Caco-2 (cell line): ENCODE measurements at regions not wholly inside any gene's neighbourhood (a gene's known extent, or its start where the extent isn't known, plus 50 kb on each side); places are given as distances from the start of the nearest gene placed in this dataset.
"Not testable (repeated sequence)": the region's sequence is repeated elsewhere in the genome, so short reads cannot be mapped to it uniquely, and the experiment has no call there.

Experiments used
- BruUV-seq: library from RNA; stranded (reverse); fragments of 400-500 nt; replicated peaks from 2 replicates; lab custom pipeline; 2021; lab: Mats Ljungman, UMichigan
- CTCF ChIA-PET: fragments of 300-600 bp; sonication (Branson Sonifier 250); formaldehyde crosslinking; loops from one replicate; lab custom pipeline; 2022; ENCODE audit warnings: antibody characterized with exemption; lab: Charles Lee
- POLR2A ChIA-PET: fragments of 300-600 bp; sonication (Branson Sonifier 250); formaldehyde crosslinking; loops from one replicate; lab custom pipeline; 2022; ENCODE audit warnings: antibody characterized with exemption; lab: Charles Lee
- DNase-seq, 2 experiments: peaks; one replicate each; pipeline versions ENCODE4 v3.0.0 to v3.0.0-alpha.2; 2020 to 2022
- H3K27me3 ChIP-seq: replicated peaks from 2 replicates; pipeline ENCODE4 v1.6.0; 2011; ENCODE audit warnings: low read length; ENCODE audit not compliant: control insufficient read depth, insufficient read depth
- H3K36me3 ChIP-seq: 2 replicates; pipeline ENCODE4 v1.5.1; 2011; ENCODE audit warnings: low read length; ENCODE audit not compliant: control insufficient read depth, insufficient read depth
- H3K4me1 ChIP-seq: fragments of 250-450 bp; sonication (Bioruptor Pico); 2 replicates; pipeline ENCODE4 v1.5.1; 2020; ENCODE audit warnings: mild to moderate bottlenecking
- H3K4me3 ChIP-seq: 2 replicates; pipeline ENCODE4 v1.5.1; 2011; ENCODE audit warnings: low read depth, mild to moderate bottlenecking, control low read depth, low read length
- H3K9me3 ChIP-seq: fragments of 250-450 bp; sonication (Bioruptor Pico); 2 replicates; pipeline ENCODE4 v1.5.1; 2020; ENCODE audit warnings: mild to moderate bottlenecking, moderate library complexity
- H3K27ac Mint-ChIP-seq: one replicate; pipeline ENCODE4 v1.8.0; 2022; ENCODE audit warnings: mixed read lengths; ENCODE audit not compliant: unreplicated experiment
- H3K27me3 Mint-ChIP-seq: one replicate; pipeline ENCODE4 v1.8.0; 2022; ENCODE audit warnings: mixed read lengths; ENCODE audit not compliant: insufficient read depth, unreplicated experiment
- H3K36me3 Mint-ChIP-seq: one replicate; pipeline ENCODE4 v1.8.0; 2022; ENCODE audit warnings: mild to moderate bottlenecking, mixed read lengths; ENCODE audit not compliant: insufficient read depth, unreplicated experiment
- H3K4me1 Mint-ChIP-seq: one replicate; pipeline ENCODE4 v1.8.0; 2022; ENCODE audit warnings: low read depth, mixed read lengths; ENCODE audit not compliant: unreplicated experiment
- H3K4me3 Mint-ChIP-seq: one replicate; pipeline ENCODE4 v1.8.0; 2022; ENCODE audit warnings: mild to moderate bottlenecking, moderate library complexity, mixed read lengths; ENCODE audit not compliant: unreplicated experiment
- H3K9me3 Mint-ChIP-seq: one replicate; pipeline ENCODE4 v1.8.0; 2022; ENCODE audit warnings: mixed read lengths; ENCODE audit not compliant: unreplicated experiment
- CTCF ChIP-seq, 2 experiments: fragments of 200-600 bp in 1 of 2; IDR thresholded peaks; 1 replicate in 1 of 2; 2 replicates in 1 of 2; pipeline versions ENCODE4 v1.5.1 to v1.8.0; 2011 to 2022; ENCODE audit warnings: antibody characterized with exemption in 1 of 2, control low read depth in 1 of 2, inconsistent platforms in 1 of 2, low read depth in 1 of 2, low read length in 1 of 2, mild to moderate bottlenecking in 1 of 2, moderate library complexity in 1 of 2; ENCODE audit not compliant: insufficient read depth in 1 of 2, severe bottlenecking in 1 of 2, unreplicated experiment in 1 of 2
- intact Hi-C: fragments of 100-400 bp; cut with micrococcal nuclease; formaldehyde crosslinking; loops from one replicate; pipeline ENCODE4 v1.10.0; 2022; ENCODE audit not compliant: unreplicated experiment

GRCh38 chr1:55868026-55868425, 652.9 kb upstream of the USP24 start:
- DNase-seq = no peak
- Mint-ChIP-seq H3K4me1 (peaks cover 6% of the 10 kb centered on the region), H3K36me3 (no peaks in the 10 kb centered on the region), H3K27ac (no peak overlapping the region), H3K4me3 (no peak overlapping the region), H3K9me3 (no peaks in the 10 kb centered on the region), H3K27me3 (no peaks in the 10 kb centered on the region)
- ChIA-PET CTCF (no interaction called here), POLR2A (no interaction called here)
- Histone ChIP-seq H3K4me3 (no peak overlapping the region), H3K4me1 (no peaks in the 10 kb centered on the region; the same call in 1 of the 2 replicates), H3K36me3 (no peaks in the 10 kb centered on the region), H3K9me3 (no peaks in the 10 kb centered on the region), H3K27me3 (no peaks in the 10 kb centered on the region)
- no TSS peak for BruUV-seq
- no peak for TF ChIP-seq CTCF (IDR thresholded peaks at IDR 0.05; ENCODE audit: insufficient read depth in 1 of 2, low read depth in 1 of 2, low read length in 1 of 2, severe bottlenecking in 1 of 2, unreplicated experiment in 1 of 2)
- intact Hi-C loops = no loop called here

- H3K4me3 ChIP-seq = no peak overlapping the region
- no peaks in the 10 kb centered on the region for H3K27me3 ChIP-seq
- intact Hi-C loops = no loop called here
- Mint-ChIP-seq H3K27ac (no peak overlapping the region), H3K4me1 (peaks cover 6% of the 10 kb centered on the region), H3K4me3 (no peak overlapping the region), H3K27me3 (no peaks in the 10 kb centered on the region), H3K9me3 (no peaks in the 10 kb centered on the region), H3K36me3 (no peaks in the 10 kb centered on the region)
- H3K36me3 ChIP-seq = no peaks in the 10 kb centered on the region
- BruUV-seq = no TSS peak
- no peaks in the 10 kb centered on the region for H3K9me3 ChIP-seq
- no peak for DNase-seq
- POLR2A ChIA-PET = no interaction called here
- H3K4me1 ChIP-seq = no peaks in the 10 kb centered on the region; the same call in 1 of the 2 replicates
- TF ChIP-seq CTCF (IDR thresholded peaks at IDR 0.05; ENCODE audit: insufficient read depth in 1 of 2, low read depth in 1 of 2, low read length in 1 of 2, severe bottlenecking in 1 of 2, unreplicated experiment in 1 of 2) = no peak
- CTCF ChIA-PET = no interaction called here
These were observed 652.2 kb upstream of the USP24 start for GRCh38 chr1:55867304-55867843.

GRCh38 chr1:55865778-55866177, 650.6 kb upstream of the USP24 start:
- H3K27me3 Mint-ChIP-seq, POLR2A ChIA-PET: not testable (repeated sequence)
- CTCF ChIA-PET = interaction anchor here (1.0 kb wide), 1 partner anchor 490 kb away, joined by 4 read pairs; no protein-coding TSS in a partner anchor

More at GRCh38 chr1:55865778-55866177, 650.6 kb upstream of the USP24 start:
- BruUV-seq, H3K9me3 ChIP-seq, H3K27me3 ChIP-seq, H3K4me3 Mint-ChIP-seq, H3K27ac Mint-ChIP-seq, H3K4me1 Mint-ChIP-seq, H3K36me3 Mint-ChIP-seq, H3K4me3 ChIP-seq, H3K4me1 ChIP-seq, DNase-seq, H3K36me3 ChIP-seq, H3K9me3 Mint-ChIP-seq, intact Hi-C loops: not testable (repeated sequence)
